ENCODE measurements at regions not wholly inside any gene's neighbourhood (a gene's known extent, or its start where the extent isn't known, plus 50 kb on each side); places are given as distances from the start of the nearest gene placed in this dataset.

DNA sequence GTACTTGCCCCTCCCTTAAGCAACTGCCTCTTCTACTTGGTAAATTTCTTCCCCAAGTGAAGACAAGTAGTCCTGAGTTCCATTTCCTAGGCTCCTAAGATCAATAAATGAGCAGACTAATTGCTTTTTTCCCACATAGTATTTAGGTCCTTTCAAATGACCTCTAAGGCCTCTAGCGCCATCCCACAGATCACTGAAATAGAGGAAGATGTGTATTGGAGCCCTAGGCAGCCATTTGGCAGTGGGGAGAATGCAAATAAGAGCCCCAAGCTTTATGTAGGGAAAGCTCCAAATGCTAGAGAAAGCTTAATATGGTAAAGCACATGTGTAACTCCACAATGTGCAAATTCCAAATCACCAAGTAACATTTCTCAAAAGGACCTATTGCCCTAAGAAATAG is 316.5 kb upstream of the PHF14 start:
- no peak for TF ChIP-seq CTCF (IDR thresholded peaks at IDR 0.05; ENCODE audit: low read depth, low read length)
- no peak overlapping the region for H3K4me3 ChIP-seq (replicated peaks in 1 of 2; ENCODE audit: low read depth in 2 of 2, low read length in 2 of 2)
- DNase-seq (ENCODE audit: low read depth in 2 of 2), result no peak

DNA sequence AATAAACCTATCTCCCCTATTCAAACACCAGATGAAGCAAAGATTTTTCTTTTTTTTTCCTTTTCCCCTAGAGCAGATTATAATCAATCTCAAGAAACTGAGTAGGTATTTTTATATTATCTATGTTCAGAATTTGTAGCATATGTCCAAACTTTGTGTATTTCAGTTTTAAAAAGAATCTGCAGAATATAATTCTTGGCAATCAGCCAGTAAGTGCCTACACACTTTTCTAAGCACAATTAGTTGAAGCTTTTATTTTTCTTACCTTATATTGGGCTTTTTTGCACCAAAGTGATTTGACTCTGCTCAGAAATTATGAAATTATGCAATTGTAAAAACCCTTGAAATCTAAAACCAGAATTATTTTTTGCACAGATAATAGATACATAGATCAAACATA is 315.8 kb upstream of the PHF14 start:
- H3K4me3 ChIP-seq (replicated peaks in 1 of 2; ENCODE audit: low read depth in 2 of 2, low read length in 2 of 2), result no peak overlapping the region
- DNase-seq (ENCODE audit: low read depth in 2 of 2), result no peak
- TF ChIP-seq CTCF (IDR thresholded peaks at IDR 0.05; ENCODE audit: low read depth, low read length), result no peak

- no peak for TF ChIP-seq CTCF (IDR thresholded peaks at IDR 0.05; ENCODE audit: low read depth, low read length)
- no peak overlapping the region for H3K4me3 ChIP-seq (replicated peaks in 1 of 2; ENCODE audit: low read depth in 2 of 2, low read length in 2 of 2)
- no peak for DNase-seq (ENCODE audit: low read depth in 2 of 2)
Observed at GRCh38 chr7:10662491-10662890, 311.2 kb upstream of the PHF14 start.

DNA sequence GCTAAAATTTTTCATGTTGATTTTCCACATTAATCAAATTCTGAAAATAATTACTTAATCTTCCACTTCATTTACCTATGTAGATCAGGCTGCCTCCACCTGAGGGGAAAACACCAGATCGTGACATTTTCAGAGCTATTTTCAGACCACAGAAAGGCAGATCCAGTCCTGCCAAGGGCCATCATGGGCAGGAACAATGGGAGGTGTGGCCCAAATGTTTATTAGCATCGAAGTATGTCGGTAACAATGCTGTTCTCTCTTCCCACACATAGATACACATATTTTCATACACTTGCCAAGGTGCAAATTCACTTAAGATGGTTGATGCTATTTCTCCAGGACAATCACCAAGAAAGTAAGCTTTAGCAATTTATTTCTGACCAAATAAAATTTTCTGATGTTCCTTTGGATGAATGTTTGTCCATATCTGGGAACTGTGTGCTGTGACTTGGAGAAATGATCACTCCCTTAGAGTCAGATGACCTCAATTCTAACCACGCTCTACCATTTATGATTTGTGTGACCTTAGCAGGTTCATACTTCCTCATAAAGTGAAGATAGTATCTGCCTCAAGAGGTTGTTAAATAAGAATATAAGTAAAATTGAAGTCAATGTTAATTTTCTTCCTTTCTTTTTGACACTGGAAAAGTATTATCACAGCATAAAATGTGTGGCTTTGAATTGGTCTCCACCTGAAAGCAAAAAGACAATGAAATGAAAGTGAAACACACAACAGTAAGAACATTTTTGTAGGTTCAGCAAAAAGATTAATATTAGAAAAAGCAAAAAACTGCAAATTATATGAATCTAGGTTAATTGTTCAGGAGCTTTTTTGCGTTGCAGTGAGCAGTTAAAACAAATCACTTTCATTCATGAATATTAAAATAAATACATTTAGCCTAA is 310.4 kb upstream of the PHF14 start:
- no peak for TF ChIP-seq CTCF (IDR thresholded peaks at IDR 0.05; ENCODE audit: low read depth, low read length)
- no peak for DNase-seq (ENCODE audit: low read depth in 2 of 2)
- H3K4me3 ChIP-seq (replicated peaks in 1 of 2; ENCODE audit: low read depth in 2 of 2, low read length in 2 of 2), result no peak overlapping the region

DNA sequence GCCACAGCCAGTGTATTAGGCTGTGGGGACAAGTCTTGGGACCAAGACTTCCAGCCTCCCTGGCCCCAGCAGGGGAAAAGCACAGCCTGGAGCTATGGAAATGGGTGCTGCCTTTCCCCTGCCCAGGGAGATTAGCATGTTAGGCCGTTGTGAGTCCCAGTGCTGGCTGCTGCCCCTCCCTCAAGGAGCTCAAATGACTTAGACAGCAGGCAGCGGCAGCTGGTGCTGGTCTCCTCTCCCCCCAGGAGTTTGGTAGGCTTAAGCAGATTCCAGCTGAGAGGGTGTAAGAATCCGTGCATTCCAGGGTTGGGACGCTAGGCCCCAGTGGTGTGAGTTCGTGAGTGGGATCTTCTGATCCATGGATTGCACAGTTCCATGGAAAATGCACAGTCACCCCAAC is 301.5 kb upstream of the PHF14 start:
- DNase-seq (ENCODE audit: low read depth in 2 of 2), result no peak
- no peak overlapping the region for H3K4me3 ChIP-seq (replicated peaks in 1 of 2; ENCODE audit: low read depth in 2 of 2, low read length in 2 of 2)
- no peak for TF ChIP-seq CTCF (IDR thresholded peaks at IDR 0.05; ENCODE audit: low read depth, low read length)

GRCh38 chr7:10677211-10677610 is 296.5 kb upstream of the PHF14 start:
- no peak for DNase-seq (ENCODE audit: low read depth in 2 of 2)
- no peak overlapping the region for H3K4me3 ChIP-seq (replicated peaks in 1 of 2; ENCODE audit: low read depth in 2 of 2, low read length in 2 of 2)
- TF ChIP-seq CTCF (IDR thresholded peaks at IDR 0.05; ENCODE audit: low read depth, low read length), result no peak

Data from cardiac fibroblast (primary cell).